Neural progenitor cell (in vitro differentiated cells): ENCODE measurements at regions not wholly inside any gene's neighbourhood (a gene's known extent, or its start where the extent isn't known, plus 50 kb on each side); places are given as distances from the start of the nearest gene placed in this dataset.

Source experiments
- DNase-seq: peaks from one replicate; pipeline ENCODE4 v3.0.0-alpha.2; 2016; ENCODE audit warnings: low spot score
- H2AFZ ChIP-seq: fragments of 200-600 bp; sonication (generic); replicated peaks from 2 replicates; pipeline ENCODE4 v1.6.1; 2016; ENCODE audit warnings: antibody characterized with exemption
- H3F3A ChIP-seq: fragments of 200-600 bp; sonication (generic); 2 replicates; pipeline ENCODE4 v1.6.1; 2016; ENCODE audit warnings: antibody characterized with exemption, low read depth
- H3K27ac ChIP-seq: fragments of 200-600 bp; sonication (generic); 2 replicates; pipeline ENCODE4 v1.5.1; 2016; ENCODE audit warnings: mild to moderate bottlenecking
- H3K27me3 ChIP-seq: fragments of 200-600 bp; sonication (generic); 2 replicates; pipeline ENCODE4 v1.6.1; 2016; ENCODE audit warnings: mild to moderate bottlenecking, moderate library complexity
- H3K36me3 ChIP-seq: fragments of 200-600 bp; sonication (generic); 2 replicates; pipeline ENCODE4 v1.5.1; 2016
- H3K4me1 ChIP-seq: fragments of 200-600 bp; sonication (generic); 2 replicates; pipeline ENCODE4 v1.6.1; 2016; ENCODE audit warnings: mixed run types
- H3K4me2 ChIP-seq: fragments of 200-600 bp; sonication (generic); 2 replicates; pipeline ENCODE4 v1.6.1; 2016
- H3K4me3 ChIP-seq: fragments of 200-600 bp; sonication (generic); 2 replicates; pipeline ENCODE4 v1.5.1; 2016
- H3K79me2 ChIP-seq: fragments of 200-600 bp; sonication (generic); 2 replicates; pipeline ENCODE4 v1.6.1; 2016; ENCODE audit warnings: low read depth
- H3K9ac ChIP-seq: fragments of 200-600 bp; sonication (generic); 2 replicates; pipeline ENCODE4 v1.6.1; 2016
- H3K9me3 ChIP-seq: fragments of 200-600 bp; sonication (generic); 2 replicates; pipeline ENCODE4 v1.5.1; 2016; ENCODE audit warnings: low read depth
- H4K20me1 ChIP-seq: fragments of 200-600 bp; sonication (generic); 2 replicates; pipeline ENCODE4 v1.6.1; 2016; ENCODE audit warnings: low read depth
- H3K27ac Mint-ChIP-seq: 3 replicates; pipeline ENCODE4 v1.8.0; 2021; ENCODE audit warnings: mixed read lengths
- H3K27me3 Mint-ChIP-seq: 2 replicates; pipeline ENCODE4 v1.8.0; 2022; ENCODE audit warnings: low read depth, mild to moderate bottlenecking, inconsistent platforms, moderate library complexity, mixed read lengths; ENCODE audit not compliant: insufficient read depth
- H3K36me3 Mint-ChIP-seq: 3 replicates; pipeline ENCODE4 v1.8.0; 2021; ENCODE audit warnings: mixed read lengths
- H3K4me1 Mint-ChIP-seq: 3 replicates; pipeline ENCODE4 v1.8.0; 2021; ENCODE audit warnings: mixed read lengths
- H3K4me3 Mint-ChIP-seq: 3 replicates; pipeline ENCODE4 v1.8.0; 2021; ENCODE audit warnings: mild to moderate bottlenecking, moderate library complexity, mixed read lengths
- H3K9me3 Mint-ChIP-seq: 3 replicates; pipeline ENCODE4 v1.8.0; 2020; ENCODE audit warnings: mixed read lengths
- CTCF ChIP-seq: fragments of 200-600 bp; sonication (generic); IDR thresholded peaks from 2 replicates; pipeline ENCODE4 v1.5.1; 2017; ENCODE audit warnings: antibody characterized with exemption, mild to moderate bottlenecking
- EZH2 ChIP-seq: fragments of 200-600 bp; sonication (generic); IDR thresholded peaks from 2 replicates; pipeline ENCODE4 v1.6.1; 2017; ENCODE audit warnings: antibody characterized with exemption, mild to moderate bottlenecking, moderate library complexity
- EZH2phosphoT487 ChIP-seq: fragments of 200-600 bp; sonication (generic); IDR thresholded peaks from 2 replicates; pipeline ENCODE4 v1.6.1; 2017; ENCODE audit warnings: antibody characterized with exemption

DNA sequence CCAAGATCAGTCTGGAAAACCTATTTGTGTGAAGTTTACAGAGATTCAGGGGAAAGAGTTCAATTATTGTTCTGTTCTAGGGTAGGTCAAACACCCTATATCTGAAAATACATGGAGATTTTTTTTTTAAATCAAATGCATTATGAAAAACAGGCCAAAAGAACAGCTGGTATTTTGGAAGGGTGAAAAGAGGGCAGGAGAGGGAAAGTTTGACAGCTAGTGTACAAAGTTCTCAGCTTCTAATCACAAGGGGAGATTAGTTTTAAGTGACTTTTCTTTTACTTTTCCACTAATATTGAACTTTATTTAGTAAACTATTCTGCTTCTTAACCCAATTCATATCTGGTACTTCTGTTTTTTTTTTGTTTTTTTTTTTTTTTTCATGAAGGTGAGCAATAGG, 66.2 kb upstream of the GRID2 start:
- no peaks in the 10 kb centered on the region for H4K20me1 ChIP-seq
- H3K9ac ChIP-seq: no peak overlapping the region
- no peaks in the 10 kb centered on the region for H3K36me3 ChIP-seq
- no peak overlapping the region for H2AFZ ChIP-seq
- H3K4me2 ChIP-seq: no peak overlapping the region
- H3K27me3 ChIP-seq: no peaks in the 10 kb centered on the region
- H3K27ac ChIP-seq: no peak overlapping the region
- TF ChIP-seq EZH2phosphoT487 (no peak), CTCF (no peak)
- H3K4me3 ChIP-seq: no peak overlapping the region
- H3K9me3 Mint-ChIP-seq: peaks cover 6% of the 10 kb centered on the region
- H3K79me2 ChIP-seq: no peaks in the 10 kb centered on the region
- H3K9me3 ChIP-seq: no peaks in the 10 kb centered on the region
- DNase-seq: no peak
- peaks cover 6% of the 10 kb centered on the region for H3K4me1 Mint-ChIP-seq
- no peaks in the 10 kb centered on the region for H3K27me3 Mint-ChIP-seq
- no peaks in the 10 kb centered on the region for H3K36me3 Mint-ChIP-seq
- no peaks in the 10 kb centered on the region for H3K4me1 ChIP-seq
- H3K4me3 Mint-ChIP-seq: no peak overlapping the region
- no peak overlapping the region for H3K27ac Mint-ChIP-seq
- H3F3A ChIP-seq: no peaks in the 10 kb centered on the region

- H3K4me2 ChIP-seq: no peak overlapping the region
- H3K27me3 ChIP-seq: no peaks in the 10 kb centered on the region
- no peak overlapping the region for H3K4me3 ChIP-seq
- TF ChIP-seq CTCF (no peak), EZH2 (no peak), EZH2phosphoT487 (no peak)
- Mint-ChIP-seq H3K9me3 (peaks cover 6% of the 10 kb centered on the region), H3K4me3 (no peak overlapping the region), H3K27ac (no peak overlapping the region), H3K4me1 (peaks cover 3% of the 10 kb centered on the region), H3K36me3 (no peaks in the 10 kb centered on the region), H3K27me3 (no peaks in the 10 kb centered on the region)
- no peak for DNase-seq
- H3K4me1 ChIP-seq: no peaks in the 10 kb centered on the region
- no peak overlapping the region for H2AFZ ChIP-seq
- no peak overlapping the region for H3K27ac ChIP-seq
- no peaks in the 10 kb centered on the region for H3K79me2 ChIP-seq
- no peak overlapping the region for H3K9ac ChIP-seq
- H3K9me3 ChIP-seq: no peaks in the 10 kb centered on the region
- H4K20me1 ChIP-seq: no peaks in the 10 kb centered on the region
- no peaks in the 10 kb centered on the region for H3F3A ChIP-seq
- H3K36me3 ChIP-seq: no peaks in the 10 kb centered on the region
These were observed 62.7 kb upstream of the GRID2 start for GRCh38 chr4:92241094-92241493.

GRCh38 chr4:92246384-92246783, 57.4 kb upstream of the GRID2 start:
- H3K4me3 Mint-ChIP-seq: no peak overlapping the region
- H3K4me2 ChIP-seq: no peak overlapping the region
- no peaks in the 10 kb centered on the region for H3K79me2 ChIP-seq
- no peaks in the 10 kb centered on the region for H3K27me3 ChIP-seq
- no peaks in the 10 kb centered on the region for H3K4me1 Mint-ChIP-seq
- no peaks in the 10 kb centered on the region for H3K9me3 Mint-ChIP-seq
- H2AFZ ChIP-seq: no peak overlapping the region
- no peaks in the 10 kb centered on the region for H3K9me3 ChIP-seq
- no peak overlapping the region for H3K9ac ChIP-seq
- TF ChIP-seq EZH2: no peak
- no peak for TF ChIP-seq EZH2phosphoT487
- TF ChIP-seq CTCF: no peak
- no peaks in the 10 kb centered on the region for H3K36me3 ChIP-seq
- H4K20me1 ChIP-seq: no peaks in the 10 kb centered on the region
- no peak overlapping the region for H3K27ac Mint-ChIP-seq
- no peaks in the 10 kb centered on the region for H3K27me3 Mint-ChIP-seq
- H3K4me3 ChIP-seq: no peak overlapping the region
- no peak for DNase-seq
- no peaks in the 10 kb centered on the region for H3K4me1 ChIP-seq
- H3K27ac ChIP-seq: no peak overlapping the region
- no peaks in the 10 kb centered on the region for H3K36me3 Mint-ChIP-seq
- H3F3A ChIP-seq: no peaks in the 10 kb centered on the region

- Histone ChIP-seq H3K27ac (no peak overlapping the region), H2AFZ (no peak overlapping the region), H3K27me3 (no peaks in the 10 kb centered on the region), H3K79me2 (no peaks in the 10 kb centered on the region), H3K4me1 (no peaks in the 10 kb centered on the region), H3K9me3 (no peaks in the 10 kb centered on the region), H3K4me2 (no peak overlapping the region), H3K4me3 (no peak overlapping the region), H3K9ac (no peak overlapping the region), H3K36me3 (no peaks in the 10 kb centered on the region), H4K20me1 (no peaks in the 10 kb centered on the region), H3F3A (no peaks in the 10 kb centered on the region)
- Mint-ChIP-seq H3K27ac (no peak overlapping the region), H3K36me3 (no peaks in the 10 kb centered on the region), H3K27me3 (no peaks in the 10 kb centered on the region), H3K4me3 (no peak overlapping the region), H3K9me3 (peaks cover 10% of the 10 kb centered on the region), H3K4me1 (no peaks in the 10 kb centered on the region)
- no peak for DNase-seq
- TF ChIP-seq EZH2phosphoT487: no peak
- TF ChIP-seq EZH2: no peak
- no peak for TF ChIP-seq CTCF
These were observed 54.2 kb upstream of the GRID2 start for GRCh38 chr4:92249541-92249940.
